WTC11 (cell line): ENCODE measurements at regions not wholly inside any gene's neighbourhood (a gene's known extent, or its start where the extent isn't known, plus 50 kb on each side); places are given as distances from the start of the nearest gene placed in this dataset.

ENCODE experiments used
- ATF2 ChIP-seq: sonication (generic); formaldehyde crosslinking; IDR thresholded peaks from 2 replicates; pipeline ENCODE4 v1.8.1; 2022; ENCODE audit warnings: low read depth, missing genetic modification reagents, borderline replicate concordance
- CREB1 ChIP-seq: sonication (generic); formaldehyde crosslinking; IDR thresholded peaks from 2 replicates; pipeline ENCODE4 v1.8.0; 2023; ENCODE audit warnings: mild to moderate bottlenecking, missing genetic modification reagents
- CREM ChIP-seq: sonication (generic); formaldehyde crosslinking; IDR thresholded peaks from 2 replicates; pipeline ENCODE4 v1.8.1; 2022; ENCODE audit warnings: mild to moderate bottlenecking, missing genetic modification reagents, moderate library complexity
- CTCF ChIP-seq: fragments of 200-600 bp; IDR thresholded peaks from 2 replicates; pipeline ENCODE4 v1.8.0; 2022; ENCODE audit warnings: antibody characterized with exemption
- KAT7 ChIP-seq: sonication (generic); formaldehyde crosslinking; IDR thresholded peaks from 2 replicates; pipeline ENCODE4 v1.8.1; 2023; ENCODE audit warnings: missing genetic modification reagents, mild to moderate bottlenecking, borderline replicate concordance
- MLX ChIP-seq: sonication (generic); formaldehyde crosslinking; IDR thresholded peaks from 2 replicates; pipeline ENCODE4 v1.8.1; 2023; ENCODE audit warnings: mild to moderate bottlenecking, missing genetic modification reagents, moderate library complexity
- SMAD4 ChIP-seq: sonication (generic); formaldehyde crosslinking; IDR thresholded peaks from 2 replicates; pipeline ENCODE4 v1.8.0; 2022; ENCODE audit warnings: mild to moderate bottlenecking, missing genetic modification reagents
- SP1 ChIP-seq: sonication (generic); formaldehyde crosslinking; conservative IDR thresholded peaks from 2 replicates; pipeline ENCODE4 v1.8.1; 2022; ENCODE audit warnings: missing genetic modification reagents
- ZBTB43 ChIP-seq: sonication (generic); formaldehyde crosslinking; IDR thresholded peaks from 2 replicates; pipeline ENCODE4 v1.8.1; 2023; ENCODE audit warnings: mild to moderate bottlenecking, missing genetic modification reagents
- ZNF263 ChIP-seq: sonication (generic); formaldehyde crosslinking; IDR thresholded peaks from 2 replicates; pipeline ENCODE4 v1.8.1; 2022; ENCODE audit warnings: low read depth, mild to moderate bottlenecking, moderate library complexity, missing genetic modification reagents
- ZNF512 ChIP-seq: sonication (generic); formaldehyde crosslinking; IDR thresholded peaks from 2 replicates; pipeline ENCODE4 v1.8.1; 2022; ENCODE audit warnings: missing genetic modification reagents, borderline replicate concordance

GRCh38 chr19:30084390-30084819 lies 142.4 kb downstream of the URI1 start:
- TF ChIP-seq CTCF (no peak), MLX (no peak), ZBTB43 (no peak), ZNF263 (CRISPR knock-in tag) (no peak), ATF2 (CRISPR knock-in tag) (no peak), SMAD4 (CRISPR knock-in tag) (no peak), ZNF512 (no peak), CREM (CRISPR knock-in tag) (no peak), KAT7 (CRISPR knock-in tag) (no peak), CREB1 (CRISPR knock-in tag) (no peak), SP1 (CRISPR knock-in tag) (no peak)
